HS-27A (cell line): ENCODE measurements at regions not wholly inside any gene's neighbourhood (a gene's known extent, or its start where the extent isn't known, plus 50 kb on each side); places are given as distances from the start of the nearest gene placed in this dataset.
"Not testable (repeated sequence)": the region's sequence is repeated elsewhere in the genome, so short reads cannot be mapped to it uniquely, and the experiment has no call there.

Experiments used
- DNase-seq: peaks from one replicate; pipeline ENCODE4 v3.0.0-alpha.2; 2012; ENCODE audit warnings: low read depth, missing footprints

- DNase-seq, result no peak
Measured at GRCh38 chr3:102332205-102332604, 102.6 kb upstream of the ZPLD1 start.

GRCh38 chr3:102332934-102333333, 101.9 kb upstream of the ZPLD1 start:
- DNase-seq, result no peak

- no peak for DNase-seq
Measured at GRCh38 chr3:102336130-102336529, 98.7 kb upstream of the ZPLD1 start.

- no peak for DNase-seq
Measured at GRCh38 chr3:102339671-102340070, 95.1 kb upstream of the ZPLD1 start.

- DNase-seq, result no peak
Measured at GRCh38 chr3:102346897-102347296, 87.9 kb upstream of the ZPLD1 start.

- no peak for DNase-seq
Measured at GRCh38 chr3:102348904-102349303, 85.9 kb upstream of the ZPLD1 start.

GRCh38 chr3:102353148-102353547, 81.7 kb upstream of the ZPLD1 start:
- DNase-seq, result no peak

GRCh38 chr3:102353805-102354204, 81.0 kb upstream of the ZPLD1 start:
- DNase-seq, result no peak

- DNase-seq, result peak; percentile 14
Measured at GRCh38 chr3:102354818-102355515, 79.8 kb upstream of the ZPLD1 start.

GRCh38 chr3:102356506-102356905, 78.3 kb upstream of the ZPLD1 start:
- no peak for DNase-seq

GRCh38 chr3:102357313-102357712, 77.5 kb upstream of the ZPLD1 start:
- DNase-seq, result not testable (repeated sequence)

GRCh38 chr3:102360183-102360860, 74.5 kb upstream of the ZPLD1 start:
- no peak for DNase-seq

- DNase-seq, result no peak
Measured at GRCh38 chr3:102361101-102361500, 73.7 kb upstream of the ZPLD1 start.

GRCh38 chr3:102366116-102366515, 68.7 kb upstream of the ZPLD1 start:
- DNase-seq, result not testable (repeated sequence)

GRCh38 chr3:102374863-102375634, 59.8 kb upstream of the ZPLD1 start:
- DNase-seq, result no peak

- DNase-seq, result no peak
Measured at GRCh38 chr3:102378216-102378615, 56.6 kb upstream of the ZPLD1 start.

- DNase-seq, result not testable (repeated sequence)
Measured at GRCh38 chr3:102382201-102382600, 52.6 kb upstream of the ZPLD1 start.
